Endothelial cell (in vitro differentiated cells): ENCODE measurements at regions not wholly inside any gene's neighbourhood (a gene's known extent, or its start where the extent isn't known, plus 50 kb on each side); places are given as distances from the start of the nearest gene placed in this dataset.

Experiments used
- DNase-seq: peaks from one replicate; pipeline ENCODE4 v3.0.0; 2021; ENCODE audit warnings: low spot score
- H3K27ac Mint-ChIP-seq: one replicate; pipeline ENCODE4 v1.8.0; 2021; ENCODE audit warnings: mixed read lengths, inconsistent platforms; ENCODE audit not compliant: unreplicated experiment
- H3K27me3 Mint-ChIP-seq: one replicate; pipeline ENCODE4 v1.8.0; 2021; ENCODE audit warnings: mild to moderate bottlenecking, moderate library complexity, mixed read lengths, inconsistent platforms; ENCODE audit not compliant: unreplicated experiment
- H3K36me3 Mint-ChIP-seq: one replicate; pipeline ENCODE4 v1.8.0; 2021; ENCODE audit warnings: mild to moderate bottlenecking, low read depth, mixed read lengths, inconsistent platforms; ENCODE audit not compliant: unreplicated experiment
- H3K4me1 Mint-ChIP-seq: one replicate; pipeline ENCODE4 v1.8.0; 2021; ENCODE audit warnings: mild to moderate bottlenecking, mixed read lengths, inconsistent platforms; ENCODE audit not compliant: unreplicated experiment
- H3K4me3 Mint-ChIP-seq: one replicate; pipeline ENCODE4 v1.8.0; 2021; ENCODE audit warnings: mild to moderate bottlenecking, mixed read lengths, inconsistent platforms; ENCODE audit not compliant: unreplicated experiment
- H3K9me3 Mint-ChIP-seq: one replicate; pipeline ENCODE4 v1.8.0; 2021; ENCODE audit warnings: mixed read lengths, inconsistent platforms; ENCODE audit not compliant: unreplicated experiment
- CTCF ChIP-seq: fragments of 200-600 bp; sonication (generic); IDR thresholded peaks from one replicate; pipeline ENCODE4 v1.5.0; 2021; ENCODE audit warnings: antibody characterized with exemption; ENCODE audit not compliant: unreplicated experiment

GRCh38 chr1:90773812-90774211, 56.7 kb upstream of the BARHL2 start:
- no peak overlapping the region for H3K27ac Mint-ChIP-seq
- H3K4me1 Mint-ChIP-seq, result no peaks in the 10 kb centered on the region
- no peak for TF ChIP-seq CTCF
- H3K27me3 Mint-ChIP-seq, result no peaks in the 10 kb centered on the region
- no peak overlapping the region for H3K4me3 Mint-ChIP-seq
- H3K9me3 Mint-ChIP-seq, result no peaks in the 10 kb centered on the region
- DNase-seq, result no peak
- no peaks in the 10 kb centered on the region for H3K36me3 Mint-ChIP-seq

- H3K4me1 Mint-ChIP-seq, result no peaks in the 10 kb centered on the region
- H3K27me3 Mint-ChIP-seq, result no peaks in the 10 kb centered on the region
- no peaks in the 10 kb centered on the region for H3K9me3 Mint-ChIP-seq
- no peak for TF ChIP-seq CTCF
- no peak overlapping the region for H3K27ac Mint-ChIP-seq
- no peaks in the 10 kb centered on the region for H3K36me3 Mint-ChIP-seq
- no peak overlapping the region for H3K4me3 Mint-ChIP-seq
- DNase-seq, result no peak
Observed at GRCh38 chr1:90768826-90769225, 51.7 kb upstream of the BARHL2 start.

GRCh38 chr1:90768098-90768497, 51.0 kb upstream of the BARHL2 start:
- no peak for TF ChIP-seq CTCF
- no peaks in the 10 kb centered on the region for H3K4me1 Mint-ChIP-seq
- H3K9me3 Mint-ChIP-seq, result no peaks in the 10 kb centered on the region
- H3K4me3 Mint-ChIP-seq, result no peak overlapping the region
- H3K27ac Mint-ChIP-seq, result no peak overlapping the region
- no peaks in the 10 kb centered on the region for H3K27me3 Mint-ChIP-seq
- H3K36me3 Mint-ChIP-seq, result no peaks in the 10 kb centered on the region
- no peak for DNase-seq
